ENCODE measurements at regions not wholly inside any gene's neighbourhood (a gene's known extent, or its start where the extent isn't known, plus 50 kb on each side); places are given as distances from the start of the nearest gene placed in this dataset.
"Not testable (repeated sequence)": the region's sequence is repeated elsewhere in the genome, so short reads cannot be mapped to it uniquely, and the experiment has no call there.

- no peak for DNase-seq (ENCODE audit: low read depth in 2 of 3, low spot score in 1 of 3)
Observed at GRCh38 chr14:28382444-28383190, 384.0 kb upstream of the FOXG1 start.

- DNase-seq (ENCODE audit: low read depth in 2 of 3, low spot score in 1 of 3), result no peak
Observed at GRCh38 chr14:28398506-28398905, 368.1 kb upstream of the FOXG1 start.

GRCh38 chr14:28401705-28402104 is 364.9 kb upstream of the FOXG1 start:
- not testable (repeated sequence) for DNase-seq (ENCODE audit: low read depth in 2 of 3, low spot score in 1 of 3)

- DNase-seq (ENCODE audit: low read depth in 2 of 3, low spot score in 1 of 3), result no peak
Observed at GRCh38 chr14:28406196-28406595, 360.4 kb upstream of the FOXG1 start.

GRCh38 chr14:28407031-28407825 is 359.4 kb upstream of the FOXG1 start:
- DNase-seq (ENCODE audit: low read depth in 2 of 3, low spot score in 1 of 3), result no peak

- DNase-seq (ENCODE audit: low read depth in 2 of 3, low spot score in 1 of 3), result no peak
Observed at GRCh38 chr14:28407996-28408395, 358.6 kb upstream of the FOXG1 start.

- no peak for DNase-seq (ENCODE audit: low read depth in 2 of 3, low spot score in 1 of 3)
Observed at GRCh38 chr14:28412077-28412476, 354.5 kb upstream of the FOXG1 start.

- DNase-seq (ENCODE audit: low read depth in 2 of 3, low spot score in 1 of 3), result no peak
Observed at GRCh38 chr14:28426960-28427359, 339.6 kb upstream of the FOXG1 start.

- no peak for DNase-seq (ENCODE audit: low read depth in 2 of 3, low spot score in 1 of 3)
Observed at GRCh38 chr14:28436821-28437220, 329.8 kb upstream of the FOXG1 start.

- DNase-seq (ENCODE audit: low read depth in 2 of 3, low spot score in 1 of 3), result no peak
Observed at GRCh38 chr14:28461389-28461788, 305.2 kb upstream of the FOXG1 start.

GRCh38 chr14:28467611-28468010 is 299.0 kb upstream of the FOXG1 start:
- DNase-seq (ENCODE audit: low read depth in 2 of 3, low spot score in 1 of 3), result no peak

GRCh38 chr14:28468191-28469151 is 298.1 kb upstream of the FOXG1 start:
- DNase-seq (ENCODE audit: low read depth in 2 of 3, low spot score in 1 of 3), result no peak

GRCh38 chr14:28482251-28483040 is 284.1 kb upstream of the FOXG1 start:
- no peak for DNase-seq (ENCODE audit: low read depth in 2 of 3, low spot score in 1 of 3)

GRCh38 chr14:28483506-28483905 is 283.1 kb upstream of the FOXG1 start:
- no peak for DNase-seq (ENCODE audit: low read depth in 2 of 3, low spot score in 1 of 3)

- no peak for DNase-seq (ENCODE audit: low read depth in 2 of 3, low spot score in 1 of 3)
Observed at GRCh38 chr14:28488684-28489083, 277.9 kb upstream of the FOXG1 start.

- no peak for DNase-seq (ENCODE audit: low read depth in 2 of 3, low spot score in 1 of 3)
Observed at GRCh38 chr14:28493516-28493915, 273.1 kb upstream of the FOXG1 start.

GRCh38 chr14:28494196-28494595 is 272.4 kb upstream of the FOXG1 start:
- no peak for DNase-seq (ENCODE audit: low read depth in 2 of 3, low spot score in 1 of 3)

- no peak for DNase-seq (ENCODE audit: low read depth in 2 of 3, low spot score in 1 of 3)
Observed at GRCh38 chr14:28496364-28496763, 270.2 kb upstream of the FOXG1 start.

GRCh38 chr14:28502517-28502916 is 264.1 kb upstream of the FOXG1 start:
- no peak for DNase-seq (ENCODE audit: low read depth in 2 of 3, low spot score in 1 of 3)

- DNase-seq (ENCODE audit: low read depth in 2 of 3, low spot score in 1 of 3), result no peak
Observed at GRCh38 chr14:28515571-28515970, 251.0 kb upstream of the FOXG1 start.

GRCh38 chr14:28536889-28537288 is 229.7 kb upstream of the FOXG1 start:
- DNase-seq (ENCODE audit: low read depth in 2 of 3, low spot score in 1 of 3), result no peak

All from stimulated activated CD4-positive, alpha-beta T cell treated with anti-CD3 and anti-CD28 coated beads, Interleukin-12 subunit alpha, Interleukin-12 subunit beta, amount 100 ng/mL, for 48 hours (primary cell).